ENCODE measurements at regions not wholly inside any gene's neighbourhood (a gene's known extent, or its start where the extent isn't known, plus 50 kb on each side); places are given as distances from the start of the nearest gene placed in this dataset.

- no peak for DNase-seq
These were observed 57.2 kb downstream of the SOX1 start for GRCh38 chr13:112124141-112124540.

GRCh38 chr13:112127564-112128330 is 60.8 kb downstream of the SOX1 start:
- no peak for DNase-seq

- DNase-seq = no peak
These were observed 61.3 kb downstream of the SOX1 start for GRCh38 chr13:112128331-112128610.

GRCh38 chr13:112130418-112130817 is 63.5 kb downstream of the SOX1 start:
- no peak for DNase-seq

- DNase-seq = no peak
These were observed 64.2 kb downstream of the SOX1 start for GRCh38 chr13:112131081-112131712.

GRCh38 chr13:112131713-112132113 is 64.8 kb downstream of the SOX1 start:
- DNase-seq = no peak

GRCh38 chr13:112132142-112132541 is 65.2 kb downstream of the SOX1 start:
- no peak for DNase-seq

- no peak for DNase-seq
These were observed 65.7 kb downstream of the SOX1 start for GRCh38 chr13:112132619-112133018.

- no peak for DNase-seq
These were observed 66.8 kb downstream of the SOX1 start for GRCh38 chr13:112133499-112134390.

- no peak for DNase-seq
These were observed 67.6 kb downstream of the SOX1 start for GRCh38 chr13:112134391-112135075.

GRCh38 chr13:112136095-112136494 is 69.1 kb downstream of the SOX1 start:
- DNase-seq = no peak

- DNase-seq = no peak
These were observed 70.2 kb downstream of the SOX1 start for GRCh38 chr13:112137144-112137543.

- no peak for DNase-seq
These were observed 73.4 kb downstream of the SOX1 start for GRCh38 chr13:112140366-112140765.

GRCh38 chr13:112141643-112142400 is 74.9 kb downstream of the SOX1 start:
- no peak for DNase-seq

- no peak for DNase-seq
These were observed 75.5 kb downstream of the SOX1 start for GRCh38 chr13:112142401-112142930.

- DNase-seq = no peak
These were observed 76.2 kb downstream of the SOX1 start for GRCh38 chr13:112143046-112143752.

- no peak for DNase-seq
These were observed 77.0 kb downstream of the SOX1 start for GRCh38 chr13:112143753-112144615.

GRCh38 chr13:112144616-112145550 is 77.9 kb downstream of the SOX1 start:
- no peak for DNase-seq
